ENCODE measurements at regions not wholly inside any gene's neighbourhood (a gene's known extent, or its start where the extent isn't known, plus 50 kb on each side); places are given as distances from the start of the nearest gene placed in this dataset.
"Not testable (repeated sequence)": the region's sequence is repeated elsewhere in the genome, so short reads cannot be mapped to it uniquely, and the experiment has no call there.

DNA sequence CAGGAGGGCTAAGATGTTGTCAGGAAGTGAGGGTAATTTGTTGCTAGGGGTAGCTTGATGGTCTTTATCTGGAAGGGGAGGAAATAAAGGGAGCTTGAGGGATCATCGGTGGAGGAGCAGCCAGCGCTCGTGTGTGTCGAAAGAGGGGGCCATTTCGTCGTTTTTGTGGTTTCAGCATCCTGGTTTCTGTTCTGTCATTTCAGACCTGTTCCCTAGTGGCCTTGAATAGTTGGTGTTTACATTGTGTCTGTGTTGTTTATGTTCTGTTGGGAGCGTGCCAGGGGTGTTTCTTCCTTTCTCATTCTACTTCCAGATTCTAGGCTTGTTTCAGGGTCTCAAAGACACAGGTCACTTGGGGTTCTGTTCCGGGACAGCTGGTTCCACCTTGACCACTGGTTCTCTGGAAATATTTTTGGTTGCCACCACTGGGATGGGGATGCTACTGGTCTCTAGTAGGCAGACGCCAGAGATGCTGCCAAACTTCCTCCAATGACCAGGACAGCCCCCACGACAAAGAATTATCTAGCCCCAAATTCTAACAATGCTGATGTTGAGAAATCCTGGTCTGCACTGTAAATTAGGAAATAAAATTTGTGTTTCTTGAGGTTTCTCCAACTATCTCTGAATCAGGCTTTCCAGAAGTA, 113.9 kb upstream of the NAA20 start:
- DNase-seq: peak; percentile 62

GRCh38 chr20:19907326-19908056, 109.7 kb upstream of the NAA20 start:
- DNase-seq: no peak

DNA sequence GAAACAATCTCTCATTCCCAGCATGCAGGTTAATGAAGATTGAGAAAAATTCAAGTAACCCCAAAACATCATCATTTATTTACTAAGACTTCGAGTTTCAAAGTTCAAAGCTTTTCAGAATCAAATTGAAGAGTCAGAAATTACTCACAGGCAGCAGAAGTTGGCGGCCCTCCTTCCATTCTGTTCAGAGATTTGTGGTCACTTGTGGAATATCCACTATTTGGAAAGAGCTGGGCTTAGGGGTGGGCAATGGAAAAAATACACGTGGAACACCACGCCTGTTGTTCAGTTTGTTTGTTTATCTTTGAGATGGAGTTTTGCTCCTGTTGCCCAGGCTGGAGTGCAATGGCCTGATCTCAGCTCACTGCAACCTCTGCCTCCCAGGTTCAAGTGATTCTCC, 108.6 kb upstream of the NAA20 start:
- DNase-seq: no peak

GRCh38 chr20:19909725-19910124, 107.4 kb upstream of the NAA20 start:
- DNase-seq: no peak

DNA sequence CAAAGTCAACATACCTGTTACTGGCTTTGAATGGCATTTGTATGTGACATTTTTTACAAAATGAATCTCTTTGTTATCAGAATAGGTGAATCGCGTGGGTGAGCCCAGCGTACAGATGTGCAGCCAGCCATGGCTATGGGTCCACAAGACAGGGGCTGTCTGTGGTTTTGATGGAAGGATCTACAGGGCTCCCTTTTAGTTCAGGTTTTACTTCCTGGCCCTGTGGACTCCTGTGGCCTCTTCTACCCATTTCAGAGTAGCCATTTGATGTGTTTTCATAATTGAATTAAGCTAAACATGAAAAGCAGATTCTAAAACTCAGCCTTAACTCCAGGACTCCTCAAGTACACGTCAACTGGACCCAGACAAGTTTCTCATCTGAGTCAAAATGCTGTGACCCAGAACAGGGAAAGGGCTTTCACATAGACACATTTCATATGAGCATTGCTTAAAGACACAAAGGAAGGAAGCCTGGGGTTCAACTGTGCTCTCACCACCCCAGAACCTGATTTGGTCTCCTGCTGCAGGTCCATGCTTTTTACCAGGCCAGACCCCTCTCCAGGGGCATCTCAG, 105.3 kb upstream of the NAA20 start:
- no peak for DNase-seq

GRCh38 chr20:19913349-19913748, 103.8 kb upstream of the NAA20 start:
- no peak for DNase-seq

DNA sequence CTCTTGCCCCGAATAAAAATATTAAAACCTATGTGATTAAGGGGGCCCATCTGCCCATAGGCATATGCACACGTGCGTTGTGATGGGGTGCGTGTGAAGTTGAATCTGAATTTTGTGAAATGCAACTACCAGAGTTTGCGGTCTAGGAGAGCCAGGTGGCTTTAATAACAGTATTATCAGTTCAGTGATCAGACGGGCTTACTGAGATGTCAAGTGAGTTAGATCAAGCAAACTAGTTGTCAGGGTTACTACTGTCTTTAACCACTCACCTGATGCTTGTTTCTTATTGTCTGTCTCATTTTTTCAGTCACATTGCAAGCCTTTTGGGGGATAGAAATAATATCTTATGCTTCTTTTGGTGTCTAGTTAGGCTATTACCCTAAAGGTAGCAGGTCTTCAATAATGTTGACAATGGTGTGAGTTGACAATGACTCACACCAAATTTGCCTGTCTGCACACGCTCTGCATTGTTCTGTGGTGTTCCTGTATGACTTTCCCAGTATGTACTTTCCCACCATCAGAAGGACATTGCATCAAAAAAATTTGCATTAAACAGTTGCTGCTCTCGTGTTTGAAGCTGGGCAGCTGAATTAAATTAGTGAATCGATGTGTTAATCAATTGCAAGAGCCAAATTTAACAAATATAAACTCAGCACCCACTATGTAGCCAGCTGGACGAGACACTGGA, 103.1 kb upstream of the NAA20 start:
- DNase-seq: no peak

DNA sequence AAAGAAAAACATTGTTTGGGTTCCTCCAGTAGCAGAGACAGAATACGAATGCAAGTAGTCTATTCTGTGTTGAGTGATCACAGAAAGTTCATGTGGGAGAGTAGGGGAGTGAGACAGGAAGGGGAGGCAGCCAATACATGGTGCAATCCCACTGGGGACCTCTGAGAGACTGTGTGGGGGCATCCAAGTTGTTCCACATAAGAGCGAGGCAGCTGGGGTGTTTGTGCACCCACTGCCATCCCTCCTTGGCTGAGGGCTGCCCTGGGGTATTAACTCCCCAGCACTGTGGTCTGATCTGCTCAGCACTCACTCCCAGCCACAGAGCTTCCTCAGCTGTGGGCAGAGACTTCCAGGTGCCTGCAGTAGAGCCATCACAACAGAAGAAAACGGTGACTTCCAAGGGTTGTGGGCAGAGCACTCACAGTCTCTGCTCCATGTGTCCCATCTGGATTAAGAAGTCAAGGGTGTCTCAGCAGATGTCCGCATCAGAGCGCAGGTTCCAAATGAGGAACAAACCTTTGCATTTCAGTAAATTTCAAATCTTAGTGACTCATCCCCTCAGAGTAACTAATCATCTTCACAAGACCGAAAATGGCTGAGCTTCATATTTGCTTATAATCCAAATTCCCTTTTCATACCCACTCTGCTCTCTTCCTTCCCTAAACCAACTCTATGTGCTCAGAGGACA, 101.9 kb upstream of the NAA20 start:
- no peak for DNase-seq

DNA sequence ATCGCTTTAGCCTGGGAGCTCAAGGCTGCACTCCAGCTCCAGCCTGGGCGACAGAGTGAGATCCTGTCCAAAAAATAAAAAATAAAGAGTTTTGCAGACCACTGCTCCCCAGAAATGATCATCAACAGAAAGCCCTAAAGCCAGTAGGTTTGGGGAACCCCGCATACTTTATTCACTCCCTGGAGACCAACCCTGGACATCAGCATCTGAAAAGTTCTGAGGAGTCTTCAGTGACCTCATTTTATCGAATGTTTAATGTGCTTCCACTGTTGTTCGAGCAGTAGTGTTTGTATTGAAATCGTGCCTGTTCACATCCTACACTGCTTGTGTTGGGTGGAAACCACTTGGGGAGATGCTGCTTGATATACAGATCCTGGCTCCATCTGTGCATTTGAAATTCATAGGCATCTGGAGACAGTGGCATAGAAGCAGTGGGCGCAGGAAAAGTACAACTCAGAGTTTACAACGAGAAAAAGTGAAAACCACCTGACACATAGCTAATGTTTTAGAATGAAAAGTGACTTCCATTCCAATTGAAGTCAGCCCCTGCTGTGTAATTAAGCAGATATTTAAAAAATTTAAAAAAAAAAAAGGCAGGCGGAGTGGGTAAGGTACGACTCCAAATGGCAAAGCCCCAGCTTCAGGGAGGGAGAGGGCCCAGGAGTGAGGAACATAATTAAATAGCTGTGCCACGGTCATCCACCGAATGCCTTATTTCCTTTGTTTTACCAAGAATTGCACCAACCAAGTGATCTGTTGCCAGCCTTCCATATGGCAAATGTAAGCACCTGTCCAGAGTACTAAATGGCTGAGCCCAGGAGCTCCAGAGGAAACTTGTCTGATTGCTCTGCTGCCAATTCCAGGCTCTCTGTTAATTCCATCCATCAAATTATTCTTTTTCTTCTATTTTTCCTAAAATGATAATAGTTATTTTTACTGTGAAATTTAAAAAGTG, 100.4 kb upstream of the NAA20 start:
- no peak for DNase-seq

GRCh38 chr20:19918965-19919329, 98.2 kb upstream of the NAA20 start:
- no peak for DNase-seq

- DNase-seq: no peak
Measured at GRCh38 chr20:19920381-19921138, 96.6 kb upstream of the NAA20 start.

- DNase-seq: peak; percentile 63
Measured at GRCh38 chr20:19921284-19921793, 95.8 kb upstream of the NAA20 start.

DNA sequence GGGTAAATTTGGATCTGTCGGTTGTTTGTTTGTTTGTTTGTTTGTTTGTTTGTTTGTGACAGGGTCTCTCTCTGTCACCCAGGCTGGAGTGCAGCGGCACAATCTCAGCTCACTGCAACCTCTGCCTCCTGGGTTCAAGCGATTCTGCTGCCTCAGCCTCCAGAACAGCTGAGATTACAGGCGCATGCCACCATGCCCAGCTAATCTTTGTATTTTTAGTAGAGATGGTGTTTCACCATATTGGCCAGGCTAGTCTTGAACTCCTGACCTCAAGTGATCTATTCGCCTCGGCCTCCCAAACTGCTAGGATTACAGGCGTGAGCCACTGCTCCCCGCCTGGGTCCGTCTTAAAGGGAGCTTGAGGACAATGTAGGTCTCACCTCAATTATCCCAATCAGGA, 95.3 kb upstream of the NAA20 start:
- DNase-seq: not testable (repeated sequence)

GRCh38 chr20:19922716-19923115, 94.4 kb upstream of the NAA20 start:
- DNase-seq: no peak

GRCh38 chr20:19923762-19924161, 93.4 kb upstream of the NAA20 start:
- no peak for DNase-seq

- DNase-seq: no peak
Measured at GRCh38 chr20:19924255-19924654, 92.9 kb upstream of the NAA20 start.

DNA sequence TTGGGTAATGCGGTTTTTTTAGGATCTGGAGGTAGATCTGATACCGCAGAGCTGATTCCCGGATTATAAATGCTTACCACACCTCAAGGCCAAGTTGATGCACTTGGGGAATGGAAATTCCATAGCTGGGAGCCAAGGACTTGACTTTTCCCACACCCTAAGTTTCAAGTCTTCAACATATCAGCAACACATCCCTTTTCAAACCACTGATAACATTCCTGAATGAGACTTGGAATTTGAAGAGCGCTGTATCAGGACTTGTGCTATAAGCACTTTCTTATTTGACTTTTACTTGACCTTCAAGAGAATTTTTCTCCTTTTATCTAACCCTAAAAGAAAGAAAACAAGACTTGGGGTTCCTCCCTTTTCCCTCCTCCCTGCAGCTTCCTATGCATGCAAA, 90.6 kb upstream of the NAA20 start:
- no peak for DNase-seq

DNA sequence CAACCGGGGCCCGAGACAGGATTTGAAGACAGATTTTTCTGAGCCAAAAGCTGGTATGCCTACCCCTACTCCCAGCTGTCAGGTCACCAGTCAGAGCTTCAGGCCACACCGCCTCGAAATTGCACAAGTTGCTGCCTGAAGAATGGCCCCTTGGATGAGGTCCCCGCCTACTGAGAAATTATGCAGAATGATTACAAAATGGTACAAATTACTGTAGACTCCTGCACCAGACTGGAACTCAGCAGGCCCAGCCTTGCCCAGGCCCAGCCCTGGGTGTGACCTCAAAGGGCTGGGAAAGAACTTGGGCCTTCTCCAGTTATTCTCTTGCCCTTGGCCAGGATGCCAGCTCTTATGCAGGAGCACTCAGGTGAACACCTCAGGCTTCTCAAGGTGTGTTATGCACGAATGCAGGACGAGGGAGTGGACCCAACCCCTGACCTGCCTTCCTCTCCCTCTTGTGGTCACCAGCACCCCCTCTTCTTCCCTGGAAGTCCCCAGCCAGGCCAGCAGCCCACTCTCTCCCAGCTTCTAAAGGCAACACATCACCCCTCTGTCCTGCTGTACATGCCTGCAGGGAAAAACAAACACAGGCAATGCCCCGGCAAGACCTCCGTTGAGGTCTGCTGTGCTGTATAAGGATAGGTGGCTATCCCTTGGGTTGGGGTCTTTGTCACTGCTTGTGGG, 88.7 kb upstream of the NAA20 start:
- DNase-seq: no peak

- no peak for DNase-seq
Measured at GRCh38 chr20:19929012-19929360, 88.2 kb upstream of the NAA20 start.

- no peak for DNase-seq
Measured at GRCh38 chr20:19929481-19930145, 87.5 kb upstream of the NAA20 start.
